ENCODE measurements at regions not wholly inside any gene's neighbourhood (a gene's known extent, or its start where the extent isn't known, plus 50 kb on each side); places are given as distances from the start of the nearest gene placed in this dataset.

GRCh38 chr14:59067127-59067894 is 121.2 kb upstream of the DAAM1 start:
- H3K27me3 ChIP-seq, result no peaks in the 10 kb centered on the region
- H3K36me3 ChIP-seq, result no peaks in the 10 kb centered on the region
- H3K4me1 ChIP-seq, result no peaks in the 10 kb centered on the region
- no peak for TF ChIP-seq CTCF (IDR thresholded peaks at IDR 0.05; ENCODE audit: low read depth, low read length)
- no peak for DNase-seq
- no peak overlapping the region for H3K4me3 ChIP-seq (ENCODE audit: low read depth, low read length)
- H3K9me3 ChIP-seq, result no peaks in the 10 kb centered on the region

- no peaks in the 10 kb centered on the region for H3K36me3 ChIP-seq
- no peaks in the 10 kb centered on the region for H3K4me1 ChIP-seq
- H3K4me3 ChIP-seq (ENCODE audit: low read depth, low read length), result no peak overlapping the region
- H3K9me3 ChIP-seq, result no peaks in the 10 kb centered on the region
- H3K27me3 ChIP-seq, result no peaks in the 10 kb centered on the region
- TF ChIP-seq CTCF (IDR thresholded peaks at IDR 0.05; ENCODE audit: low read depth, low read length), result no peak
- DNase-seq, result no peak
Measured at GRCh38 chr14:59069163-59069854, 119.2 kb upstream of the DAAM1 start.

DNA sequence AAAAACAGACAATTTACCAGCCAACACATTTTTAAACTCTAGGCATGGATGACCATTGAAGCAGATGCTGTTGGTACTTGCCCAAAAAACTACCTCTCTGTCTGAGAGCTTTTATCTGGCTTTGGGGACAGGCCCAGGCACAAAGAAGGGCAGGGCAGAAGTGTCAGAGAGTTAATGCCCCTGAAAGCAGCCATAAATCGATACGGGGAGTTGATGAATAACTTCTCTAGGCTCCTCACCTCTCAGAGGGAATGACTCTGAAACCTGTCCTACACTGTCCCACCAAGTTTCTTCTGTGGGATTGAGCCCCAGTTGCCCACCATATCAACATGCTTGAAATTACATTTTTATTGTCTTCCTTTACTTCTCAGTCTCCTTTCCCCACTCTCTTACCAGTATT is 113.0 kb upstream of the DAAM1 start:
- no peaks in the 10 kb centered on the region for H3K27me3 ChIP-seq
- no peak overlapping the region for H3K4me3 ChIP-seq (ENCODE audit: low read depth, low read length)
- H3K9me3 ChIP-seq, result no peaks in the 10 kb centered on the region
- no peaks in the 10 kb centered on the region for H3K36me3 ChIP-seq
- DNase-seq, result no peak
- H3K4me1 ChIP-seq, result no peaks in the 10 kb centered on the region
- TF ChIP-seq CTCF (IDR thresholded peaks at IDR 0.05; ENCODE audit: low read depth, low read length), result no peak

GRCh38 chr14:59081720-59082119 is 106.7 kb upstream of the DAAM1 start:
- no peaks in the 10 kb centered on the region for H3K9me3 ChIP-seq
- no peak for DNase-seq
- H3K27me3 ChIP-seq, result no peaks in the 10 kb centered on the region
- no peaks in the 10 kb centered on the region for H3K36me3 ChIP-seq
- H3K4me1 ChIP-seq, result no peaks in the 10 kb centered on the region
- H3K4me3 ChIP-seq (ENCODE audit: low read depth, low read length), result no peak overlapping the region
- no peak for TF ChIP-seq CTCF (IDR thresholded peaks at IDR 0.05; ENCODE audit: low read depth, low read length)

DNA sequence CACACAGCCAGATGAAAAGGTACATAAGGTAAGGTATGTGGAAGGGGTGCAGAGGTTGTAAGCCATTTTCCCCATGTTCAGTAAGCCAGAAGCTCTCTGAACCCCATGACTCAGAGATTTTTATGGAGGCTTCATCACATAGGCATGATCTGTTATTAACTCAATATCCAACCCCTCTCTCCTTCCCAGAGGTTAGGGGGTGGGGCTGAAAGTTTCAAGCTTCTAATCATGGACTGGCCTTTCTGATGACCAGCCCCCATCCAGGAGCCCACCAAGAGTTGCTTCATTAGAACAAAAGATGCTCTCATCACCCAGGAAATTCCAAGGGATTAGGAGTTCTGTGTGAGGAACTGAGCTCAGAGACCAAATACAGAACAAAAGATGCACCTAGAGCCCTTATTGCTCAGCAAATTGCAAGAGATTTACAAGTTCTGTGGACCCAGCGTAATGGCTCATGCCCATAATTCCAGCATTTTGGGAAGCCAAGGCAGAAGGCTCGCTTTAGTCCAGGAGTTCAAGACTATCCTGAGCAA is 103.2 kb upstream of the DAAM1 start:
- TF ChIP-seq CTCF (IDR thresholded peaks at IDR 0.05; ENCODE audit: low read depth, low read length), result no peak
- no peaks in the 10 kb centered on the region for H3K9me3 ChIP-seq
- no peaks in the 10 kb centered on the region for H3K4me1 ChIP-seq
- DNase-seq, result no peak
- no peaks in the 10 kb centered on the region for H3K27me3 ChIP-seq
- H3K36me3 ChIP-seq, result no peaks in the 10 kb centered on the region
- no peak overlapping the region for H3K4me3 ChIP-seq (ENCODE audit: low read depth, low read length)
